Hepatocyte (in vitro differentiated cells): ENCODE measurements at regions not wholly inside any gene's neighbourhood (a gene's known extent, or its start where the extent isn't known, plus 50 kb on each side); places are given as distances from the start of the nearest gene placed in this dataset.

Experiments
- DNase-seq: peaks from one replicate; pipeline ENCODE4 v3.0.0-alpha.2; 2016; ENCODE audit warnings: low spot score
- H2AFZ ChIP-seq: fragments of 200-600 bp; sonication (generic); 2 replicates; pipeline ENCODE4 v1.6.0; 2016; ENCODE audit warnings: antibody characterized with exemption, mild to moderate bottlenecking
- H3K27ac ChIP-seq: fragments of 200-600 bp; sonication (generic); 2 replicates; pipeline ENCODE4 v1.5.1; 2016; ENCODE audit warnings: mild to moderate bottlenecking
- H3K27me3 ChIP-seq: fragments of 200-600 bp; sonication (generic); 2 replicates; pipeline ENCODE4 v1.6.1; 2016
- H3K36me3 ChIP-seq: fragments of 200-600 bp; sonication (generic); replicated peaks from 2 replicates; pipeline ENCODE4 v1.5.1; 2016; ENCODE audit warnings: low read depth; ENCODE audit not compliant: insufficient read depth
- H3K4me1 ChIP-seq: fragments of 200-600 bp; sonication (generic); 2 replicates; pipeline ENCODE4 v1.5.1; 2016; ENCODE audit warnings: mild to moderate bottlenecking, moderate library complexity; ENCODE audit not compliant: insufficient read depth
- H3K4me2 ChIP-seq: fragments of 200-600 bp; sonication (generic); 2 replicates; pipeline ENCODE4 v1.6.0; 2016
- H3K4me3 ChIP-seq: fragments of 200-600 bp; sonication (generic); 2 replicates; pipeline ENCODE4 v1.5.1; 2016; ENCODE audit warnings: mild to moderate bottlenecking
- H3K79me2 ChIP-seq: fragments of 200-600 bp; sonication (generic); 2 replicates; pipeline ENCODE4 v1.6.0; 2017; ENCODE audit warnings: mild to moderate bottlenecking
- H3K9me2 ChIP-seq: fragments of 200-600 bp; sonication (generic); replicated peaks from 2 replicates; pipeline ENCODE4 v1.6.0; 2017; ENCODE audit warnings: mild to moderate bottlenecking; ENCODE audit not compliant: insufficient read depth
- H3K9me3 ChIP-seq: fragments of 200-600 bp; sonication (generic); 2 replicates; pipeline ENCODE4 v1.5.1; 2016; ENCODE audit warnings: low read depth, mild to moderate bottlenecking
- H4K20me1 ChIP-seq: fragments of 200-600 bp; sonication (generic); 2 replicates; pipeline ENCODE4 v1.6.0; 2016; ENCODE audit warnings: mild to moderate bottlenecking; ENCODE audit not compliant: insufficient read depth, poor library complexity, severe bottlenecking
- EZH2 ChIP-seq: fragments of 200-600 bp; sonication (generic); IDR thresholded peaks from 2 replicates; pipeline ENCODE4 v1.6.1; 2016; ENCODE audit warnings: antibody characterized with exemption, mild to moderate bottlenecking, borderline replicate concordance
- EZH2phosphoT487 ChIP-seq: fragments of 200-600 bp; sonication (generic); IDR thresholded peaks from one replicate; pipeline ENCODE4 v1.6.1; 2018; ENCODE audit warnings: antibody characterized with exemption, mild to moderate bottlenecking, low read depth, moderate library complexity; ENCODE audit not compliant: unreplicated experiment, severe bottlenecking
- WGBS: methylation state at CpG from one replicate; pipeline ENCODE4 v1.1.6; 2016; ENCODE audit warnings: low lambda C conversion rate; ENCODE audit errors: missing lambda C conversion rate; 5-methylcytosine and 5-hydroxymethylcytosine counted together
- TF ChIP-seq, protein P1 (sequence below): fragments of 200-600 bp; sonication (generic); IDR thresholded peaks from 2 replicates; pipeline ENCODE4 v1.5.1; 2016; ENCODE audit warnings: antibody characterized with exemption, mild to moderate bottlenecking; ENCODE audit not compliant: poor library complexity

DNA sequence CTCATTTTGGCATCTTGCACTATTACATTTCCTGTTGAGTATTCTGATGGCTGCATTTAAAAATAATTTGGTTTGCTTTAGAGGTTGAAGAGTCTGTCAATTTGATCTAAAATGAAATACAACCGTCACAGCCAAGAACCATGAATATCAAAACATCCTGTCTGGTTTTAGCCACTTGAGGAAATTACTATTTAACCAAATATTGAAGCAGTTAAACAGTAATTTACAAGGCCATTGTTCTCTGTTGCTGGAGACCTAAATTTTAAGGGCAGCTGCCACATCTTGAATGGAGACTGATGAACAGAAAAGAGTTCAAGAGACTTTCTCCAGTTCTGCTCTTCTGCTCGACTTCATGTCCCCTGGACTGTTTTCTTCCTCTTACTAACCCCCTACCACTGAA is 549.4 kb downstream of the LRRC70 start:
- TF ChIP-seq, protein P1, sequence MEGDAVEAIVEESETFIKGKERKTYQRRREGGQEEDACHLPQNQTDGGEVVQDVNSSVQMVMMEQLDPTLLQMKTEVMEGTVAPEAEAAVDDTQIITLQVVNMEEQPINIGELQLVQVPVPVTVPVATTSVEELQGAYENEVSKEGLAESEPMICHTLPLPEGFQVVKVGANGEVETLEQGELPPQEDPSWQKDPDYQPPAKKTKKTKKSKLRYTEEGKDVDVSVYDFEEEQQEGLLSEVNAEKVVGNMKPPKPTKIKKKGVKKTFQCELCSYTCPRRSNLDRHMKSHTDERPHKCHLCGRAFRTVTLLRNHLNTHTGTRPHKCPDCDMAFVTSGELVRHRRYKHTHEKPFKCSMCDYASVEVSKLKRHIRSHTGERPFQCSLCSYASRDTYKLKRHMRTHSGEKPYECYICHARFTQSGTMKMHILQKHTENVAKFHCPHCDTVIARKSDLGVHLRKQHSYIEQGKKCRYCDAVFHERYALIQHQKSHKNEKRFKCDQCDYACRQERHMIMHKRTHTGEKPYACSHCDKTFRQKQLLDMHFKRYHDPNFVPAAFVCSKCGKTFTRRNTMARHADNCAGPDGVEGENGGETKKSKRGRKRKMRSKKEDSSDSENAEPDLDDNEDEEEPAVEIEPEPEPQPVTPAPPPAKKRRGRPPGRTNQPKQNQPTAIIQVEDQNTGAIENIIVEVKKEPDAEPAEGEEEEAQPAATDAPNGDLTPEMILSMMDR, result no peak
- no peak for TF ChIP-seq EZH2
- TF ChIP-seq EZH2phosphoT487, result no peak
- Histone ChIP-seq H3K4me1 (no peaks in the 10 kb centered on the region), H3K9me2 (no peaks in the 10 kb centered on the region), H3K79me2 (no peaks in the 10 kb centered on the region), H3K4me3 (no peak overlapping the region), H3K27ac (no peak overlapping the region), H4K20me1 (no peaks in the 10 kb centered on the region), H3K36me3 (no peaks in the 10 kb centered on the region), H3K9me3 (no peaks in the 10 kb centered on the region), H3K27me3 (no peaks in the 10 kb centered on the region), H3K4me2 (no peak overlapping the region), H2AFZ (no peak overlapping the region)
- no peak for DNase-seq
- WGBS, result 73% methylated on average over 2 of the region's 2 CpGs

DNA sequence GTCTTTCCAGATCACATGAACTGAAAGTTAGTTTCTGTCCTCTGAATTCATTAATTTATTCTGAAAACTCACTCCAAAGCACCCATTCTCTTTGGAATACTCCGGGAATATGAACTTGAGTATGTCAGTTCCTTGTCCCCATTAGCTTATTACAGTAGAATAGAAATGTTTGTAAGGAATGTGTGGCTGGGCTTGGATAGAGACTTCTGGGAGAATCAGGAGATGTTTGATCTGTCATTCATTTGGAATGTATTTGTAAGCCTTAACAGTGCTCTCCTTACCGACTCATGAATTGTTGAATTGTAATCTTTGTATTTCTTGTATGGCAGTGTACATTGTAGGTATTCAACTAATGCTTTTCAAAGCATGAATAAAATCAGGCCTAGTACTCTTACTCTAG is 548.4 kb downstream of the LRRC70 start:
- H3K4me1 ChIP-seq, result no peaks in the 10 kb centered on the region
- H4K20me1 ChIP-seq, result no peaks in the 10 kb centered on the region
- no peak overlapping the region for H2AFZ ChIP-seq
- no peak for DNase-seq
- WGBS, result 81% methylated on average over 2 of the region's 2 CpGs
- H3K9me3 ChIP-seq, result no peaks in the 10 kb centered on the region
- H3K4me3 ChIP-seq, result no peak overlapping the region
- no peaks in the 10 kb centered on the region for H3K36me3 ChIP-seq
- TF ChIP-seq EZH2 (no peak), EZH2phosphoT487 (no peak)
- TF ChIP-seq, protein P1, result no peak
- H3K9me2 ChIP-seq, result no peaks in the 10 kb centered on the region
- no peaks in the 10 kb centered on the region for H3K27me3 ChIP-seq
- H3K4me2 ChIP-seq, result no peak overlapping the region
- no peak overlapping the region for H3K27ac ChIP-seq
- H3K79me2 ChIP-seq, result no peaks in the 10 kb centered on the region

DNA sequence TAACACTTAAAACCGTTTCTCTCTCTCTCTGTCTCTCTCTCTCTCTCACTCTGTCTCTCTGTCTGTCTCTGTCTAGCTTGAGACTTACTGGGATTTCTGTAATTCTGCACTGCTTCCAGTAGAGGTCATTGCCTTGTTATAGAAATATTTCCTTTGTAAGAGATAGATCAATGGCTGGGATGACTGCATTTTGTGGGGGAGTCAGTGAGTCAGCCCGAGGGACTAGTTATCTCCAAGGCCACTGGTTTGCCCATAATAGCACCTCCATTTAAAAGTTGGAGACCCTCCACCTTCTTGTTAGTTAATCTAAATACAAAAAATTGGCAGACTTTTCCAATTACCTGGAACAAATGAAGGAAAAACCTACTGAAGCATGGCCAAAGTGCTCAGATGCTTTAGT is 547.2 kb downstream of the LRRC70 start:
- H4K20me1 ChIP-seq, result no peaks in the 10 kb centered on the region
- DNase-seq, result peak; percentile 42
- H3K27me3 ChIP-seq, result no peaks in the 10 kb centered on the region
- no peak overlapping the region for H3K4me3 ChIP-seq
- H3K36me3 ChIP-seq, result no peaks in the 10 kb centered on the region
- TF ChIP-seq, protein P1, result peak; percentile 58
- TF ChIP-seq EZH2, result no peak
- H3K9me3 ChIP-seq, result no peaks in the 10 kb centered on the region
- H3K27ac ChIP-seq, result no peak overlapping the region
- H3K4me1 ChIP-seq, result no peaks in the 10 kb centered on the region
- no peak overlapping the region for H2AFZ ChIP-seq
- no peak overlapping the region for H3K4me2 ChIP-seq
- WGBS, result 37% methylated on average over 2 of the region's 2 CpGs
- H3K79me2 ChIP-seq, result no peaks in the 10 kb centered on the region
- no peaks in the 10 kb centered on the region for H3K9me2 ChIP-seq

DNA sequence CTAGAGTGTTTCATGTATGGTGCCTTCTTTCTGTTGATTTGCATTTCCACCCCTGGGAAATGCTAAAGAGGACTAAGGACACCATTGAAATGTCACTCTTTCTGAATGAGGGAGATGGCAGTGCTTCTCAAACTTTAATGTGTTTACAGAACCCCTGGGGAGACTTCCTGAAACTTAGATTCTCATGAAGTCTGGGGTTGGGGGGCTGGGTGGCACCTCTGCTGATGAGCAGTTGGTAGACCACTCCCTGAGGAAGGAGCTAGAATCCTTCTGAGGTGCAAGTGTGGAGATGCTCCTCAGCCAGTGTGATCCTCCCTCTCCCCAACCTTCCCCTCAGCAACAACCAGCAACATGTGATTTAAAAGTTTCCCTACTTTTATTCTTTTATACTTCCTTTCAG is 546.8 kb downstream of the LRRC70 start:
- no peaks in the 10 kb centered on the region for H3K27me3 ChIP-seq
- H4K20me1 ChIP-seq, result no peaks in the 10 kb centered on the region
- H3K9me2 ChIP-seq, result no peaks in the 10 kb centered on the region
- no peak for TF ChIP-seq EZH2phosphoT487
- no peaks in the 10 kb centered on the region for H3K4me1 ChIP-seq
- H3K36me3 ChIP-seq, result no peaks in the 10 kb centered on the region
- H3K9me3 ChIP-seq, result no peaks in the 10 kb centered on the region
- H3K4me3 ChIP-seq, result no peak overlapping the region
- H2AFZ ChIP-seq, result no peak overlapping the region
- no peak for DNase-seq
- no peak overlapping the region for H3K27ac ChIP-seq
- no peak overlapping the region for H3K4me2 ChIP-seq
- no peaks in the 10 kb centered on the region for H3K79me2 ChIP-seq
